Liver (tissue), 8 donors: ENCODE measurements at regions not wholly inside any gene's neighbourhood (a gene's known extent, or its start where the extent isn't known, plus 50 kb on each side); places are given as distances from the start of the nearest gene placed in this dataset.

Experiments used
- DNase-seq: peaks from one replicate; pipeline ENCODE4 v3.0.0-alpha.2; 2017; ENCODE audit warnings: low spot score
- H3K27ac ChIP-seq, 2 donors: one replicate each; pipeline ENCODE4 v1.7.0; 2013; ENCODE audit warnings: inconsistent platforms in 2 of 2, low read length in 2 of 2, control low read depth in 1 of 2, low read depth in 1 of 2, mild to moderate bottlenecking in 1 of 2
- H3K27me3 ChIP-seq, 4 donors: one replicate each; pipeline versions ENCODE4 v1.6.1 to v1.7.0; 2013; ENCODE audit warnings: low read length in 3 of 4, inconsistent platforms in 1 of 4, mild to moderate bottlenecking in 1 of 4, moderate library complexity in 1 of 4; ENCODE audit not compliant: control insufficient read depth in 4 of 4, insufficient read depth in 4 of 4
- H3K36me3 ChIP-seq, 4 donors: one replicate each; pipeline versions ENCODE4 v1.6.1 to v1.7.0; 2013; ENCODE audit warnings: low read length in 3 of 4, mild to moderate bottlenecking in 3 of 4, low read depth in 1 of 4, moderate library complexity in 1 of 4; ENCODE audit not compliant: control insufficient read depth in 4 of 4, insufficient read depth in 3 of 4
- H3K4me1 ChIP-seq, 4 donors: one replicate each; pipeline versions ENCODE4 v1.6.1 to v1.7.0; 2013; ENCODE audit warnings: low read length in 3 of 4, mild to moderate bottlenecking in 3 of 4, moderate library complexity in 1 of 4; ENCODE audit not compliant: control insufficient read depth in 4 of 4, insufficient read depth in 4 of 4
- H3K4me3 ChIP-seq, 3 donors: one replicate each; pipeline versions ENCODE4 v1.6.1 to v1.7.0; 2013; ENCODE audit warnings: low read length in 3 of 3, control low read depth in 1 of 3, low read depth in 1 of 3, mild to moderate bottlenecking in 1 of 3
- H3K9ac ChIP-seq, 2 donors: one replicate each; pipeline ENCODE4 v1.7.0; 2013; ENCODE audit warnings: low read length in 2 of 2, mild to moderate bottlenecking in 2 of 2, moderate library complexity in 2 of 2, control low read depth in 1 of 2, low read depth in 1 of 2
- H3K9me3 ChIP-seq, 4 donors: one replicate each; pipeline versions ENCODE4 v1.6.1 to v1.7.0; 2013; ENCODE audit warnings: low read length in 3 of 4; ENCODE audit not compliant: control insufficient read depth in 4 of 4
- EGR1 ChIP-seq, 2 donors: IDR thresholded peaks; 2 replicates each; pipeline ENCODE4 v1.6.1; 2016 to 2018; ENCODE audit warnings: antibody characterized with exemption in 2 of 2, low read depth in 2 of 2
- FOXA1 ChIP-seq: IDR thresholded peaks from 2 replicates; pipeline ENCODE4 v1.6.1; 2016; ENCODE audit warnings: antibody characterized with exemption
- FOXA2 ChIP-seq: IDR thresholded peaks from 2 replicates; pipeline ENCODE4 v1.6.1; 2016; ENCODE audit warnings: antibody characterized with exemption
- GABPA ChIP-seq, 2 donors: IDR thresholded peaks in 1 of 2; conservative IDR thresholded peaks in 1 of 2; 2 replicates each; pipeline ENCODE4 v1.6.1; 2016; ENCODE audit warnings: antibody characterized with exemption in 2 of 2, mild to moderate bottlenecking in 1 of 2, moderate library complexity in 1 of 2
- HNF4G ChIP-seq: IDR thresholded peaks from 2 replicates; pipeline ENCODE4 v1.6.1; 2016; ENCODE audit warnings: antibody characterized with exemption
- JUND ChIP-seq, 2 donors: IDR thresholded peaks; 2 replicates each; pipeline ENCODE4 v1.6.1; 2016; ENCODE audit warnings: antibody characterized with exemption in 2 of 2
- NR2F2 ChIP-seq: IDR thresholded peaks from 2 replicates; pipeline ENCODE4 v1.6.1; 2016; ENCODE audit warnings: antibody characterized with exemption
- RAD21 ChIP-seq, 2 donors: IDR thresholded peaks; 2 replicates each; pipeline ENCODE4 v1.6.1; 2016; ENCODE audit warnings: antibody characterized with exemption in 2 of 2, mild to moderate bottlenecking in 2 of 2
- RXRA ChIP-seq, 2 donors: IDR thresholded peaks; 2 replicates each; pipeline ENCODE4 v1.6.1; 2017 to 2018; ENCODE audit warnings: antibody characterized with exemption in 2 of 2, mild to moderate bottlenecking in 1 of 2
- SP1 ChIP-seq: IDR thresholded peaks from 2 replicates; pipeline ENCODE4 v1.6.1; 2018; ENCODE audit warnings: antibody characterized with exemption, mild to moderate bottlenecking
- TAF1 ChIP-seq: conservative IDR thresholded peaks from 2 replicates; pipeline ENCODE4 v1.6.1; 2016; ENCODE audit warnings: antibody characterized with exemption, mild to moderate bottlenecking
- WGBS: extraction: QIAGEN DNeasy Blood & Tissue Kit; methylation state at CpG from one replicate; pipeline ENCODE4 v1.1.7; 2013; 5-methylcytosine and 5-hydroxymethylcytosine counted together
- TF ChIP-seq, protein P1 (sequence below): fragments of 150-350 bp; IDR thresholded peaks from 2 replicates; pipeline ENCODE4 v1.5.1; 2017; ENCODE audit warnings: improper control_type of control experiment, low read depth, low read length; ENCODE audit not compliant: missing input control
- TF ChIP-seq, protein P2 (sequence below): IDR thresholded peaks from 2 replicates; pipeline ENCODE4 v1.6.1; 2016; ENCODE audit warnings: antibody characterized with exemption
- TF ChIP-seq, protein P3 (sequence below): IDR thresholded peaks from 2 replicates; pipeline ENCODE4 v1.6.1; 2016; ENCODE audit warnings: antibody characterized with exemption
- TF ChIP-seq, protein P4 (sequence below): IDR thresholded peaks from 2 replicates; pipeline ENCODE4 v1.6.1; 2016; ENCODE audit warnings: antibody characterized with exemption
- donor health status: healthy.
- donor health status: healthy.
- donor health status: healthy.
- donor health status: healthy.
- donor health status: healthy.

DNA sequence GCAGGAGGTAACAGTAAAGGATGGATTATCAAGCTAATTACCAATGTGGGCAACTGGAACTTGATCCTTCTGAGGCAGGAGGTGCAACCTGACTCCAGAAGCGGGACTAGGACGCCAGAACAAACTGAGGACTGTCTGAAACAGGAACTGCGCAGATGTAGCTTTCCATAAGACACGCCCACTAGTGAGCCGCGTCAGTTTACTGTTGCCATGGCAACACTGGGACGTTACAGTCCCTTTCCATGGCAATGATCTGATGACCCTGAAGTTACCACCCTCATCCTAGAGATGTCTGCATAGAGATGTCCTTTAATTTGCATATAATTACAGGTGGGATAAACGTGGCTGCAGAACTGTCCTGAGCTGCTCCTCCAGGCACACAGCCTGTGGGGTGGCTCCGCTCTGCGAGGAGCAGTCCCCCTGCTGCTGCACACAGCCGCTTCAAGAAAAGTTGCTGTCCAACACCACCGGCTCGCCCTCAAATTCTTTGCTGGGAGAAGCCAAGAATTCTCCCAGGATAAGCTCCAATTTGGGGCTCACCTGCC lies 816.6 kb downstream of the UQCRFS1 start:
- no peaks in the 10 kb centered on the region for H3K9me3 ChIP-seq
- no peak overlapping the region for H3K27ac ChIP-seq
- no peaks in the 10 kb centered on the region for H3K4me1 ChIP-seq
- H3K36me3 ChIP-seq: no peaks in the 10 kb centered on the region
- TF ChIP-seq FOXA1 (no peak), EGR1 (IDR thresholded peaks at IDR 0.05; ENCODE audit: low read depth in 2 of 2) (no peak), HNF4G (no peak), TAF1 (no peak), FOXA2 (no peak), JUND (IDR thresholded peaks at IDR 0.05) (no peak), RAD21 (IDR thresholded peaks at IDR 0.05) (no peak)
- TF ChIP-seq, protein P1, sequence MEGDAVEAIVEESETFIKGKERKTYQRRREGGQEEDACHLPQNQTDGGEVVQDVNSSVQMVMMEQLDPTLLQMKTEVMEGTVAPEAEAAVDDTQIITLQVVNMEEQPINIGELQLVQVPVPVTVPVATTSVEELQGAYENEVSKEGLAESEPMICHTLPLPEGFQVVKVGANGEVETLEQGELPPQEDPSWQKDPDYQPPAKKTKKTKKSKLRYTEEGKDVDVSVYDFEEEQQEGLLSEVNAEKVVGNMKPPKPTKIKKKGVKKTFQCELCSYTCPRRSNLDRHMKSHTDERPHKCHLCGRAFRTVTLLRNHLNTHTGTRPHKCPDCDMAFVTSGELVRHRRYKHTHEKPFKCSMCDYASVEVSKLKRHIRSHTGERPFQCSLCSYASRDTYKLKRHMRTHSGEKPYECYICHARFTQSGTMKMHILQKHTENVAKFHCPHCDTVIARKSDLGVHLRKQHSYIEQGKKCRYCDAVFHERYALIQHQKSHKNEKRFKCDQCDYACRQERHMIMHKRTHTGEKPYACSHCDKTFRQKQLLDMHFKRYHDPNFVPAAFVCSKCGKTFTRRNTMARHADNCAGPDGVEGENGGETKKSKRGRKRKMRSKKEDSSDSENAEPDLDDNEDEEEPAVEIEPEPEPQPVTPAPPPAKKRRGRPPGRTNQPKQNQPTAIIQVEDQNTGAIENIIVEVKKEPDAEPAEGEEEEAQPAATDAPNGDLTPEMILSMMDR: no peak
- peaks cover 0 to 5% (median under 1%) of the 10 kb centered on the region in 4 donors for H3K27me3 ChIP-seq
- no peak overlapping the region for H3K4me3 ChIP-seq
- 55% methylated on average over 13 of the region's 13 CpGs for WGBS
- no peak overlapping the region for H3K9ac ChIP-seq
- no peak for DNase-seq

DNA sequence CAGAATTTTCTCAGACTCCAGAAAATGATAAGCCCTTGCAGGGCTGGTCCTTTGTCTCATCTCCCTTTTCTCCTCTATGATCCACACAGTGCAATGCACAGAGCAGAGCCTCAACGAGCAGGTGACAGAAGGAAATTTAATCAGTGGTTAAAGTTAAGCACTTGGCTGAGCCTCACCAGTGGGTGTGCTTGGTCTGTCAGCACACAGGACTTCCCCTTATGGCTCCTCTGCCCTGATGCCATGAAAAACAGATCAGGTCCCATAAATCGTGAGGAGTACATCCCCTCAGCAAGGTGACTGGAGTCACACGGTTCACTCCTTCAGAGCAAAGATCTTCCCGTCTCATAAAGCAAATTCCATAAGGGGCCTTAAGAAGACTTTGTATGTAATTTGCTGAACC lies 818.2 kb downstream of the UQCRFS1 start:
- Histone ChIP-seq H3K36me3 (no peaks in the 10 kb centered on the region), H3K4me3 (no peak overlapping the region), H3K9ac (no peak overlapping the region), H3K9me3 (no peaks in the 10 kb centered on the region), H3K27me3 (peaks cover 0 to 2% (median under 1%) of the 10 kb centered on the region in 4 donors), H3K4me1 (no peaks in the 10 kb centered on the region), H3K27ac (no peak overlapping the region)
- WGBS: 47% methylated on average over 4 of the region's 4 CpGs
- TF ChIP-seq, protein P1: no peak
- TF ChIP-seq, protein P2, sequence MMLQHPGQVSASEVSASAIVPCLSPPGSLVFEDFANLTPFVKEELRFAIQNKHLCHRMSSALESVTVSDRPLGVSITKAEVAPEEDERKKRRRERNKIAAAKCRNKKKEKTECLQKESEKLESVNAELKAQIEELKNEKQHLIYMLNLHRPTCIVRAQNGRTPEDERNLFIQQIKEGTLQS: no peak
- TF ChIP-seq NR2F2: no peak
- TF ChIP-seq GABPA (IDR thresholded peaks at IDR 0.05 in 1 of 2, conservative IDR thresholded peaks at IDR 0.05 in 1 of 2): no peak
- no peak for TF ChIP-seq JUND (IDR thresholded peaks at IDR 0.05)
- no peak for TF ChIP-seq SP1
- TF ChIP-seq, protein P3, sequence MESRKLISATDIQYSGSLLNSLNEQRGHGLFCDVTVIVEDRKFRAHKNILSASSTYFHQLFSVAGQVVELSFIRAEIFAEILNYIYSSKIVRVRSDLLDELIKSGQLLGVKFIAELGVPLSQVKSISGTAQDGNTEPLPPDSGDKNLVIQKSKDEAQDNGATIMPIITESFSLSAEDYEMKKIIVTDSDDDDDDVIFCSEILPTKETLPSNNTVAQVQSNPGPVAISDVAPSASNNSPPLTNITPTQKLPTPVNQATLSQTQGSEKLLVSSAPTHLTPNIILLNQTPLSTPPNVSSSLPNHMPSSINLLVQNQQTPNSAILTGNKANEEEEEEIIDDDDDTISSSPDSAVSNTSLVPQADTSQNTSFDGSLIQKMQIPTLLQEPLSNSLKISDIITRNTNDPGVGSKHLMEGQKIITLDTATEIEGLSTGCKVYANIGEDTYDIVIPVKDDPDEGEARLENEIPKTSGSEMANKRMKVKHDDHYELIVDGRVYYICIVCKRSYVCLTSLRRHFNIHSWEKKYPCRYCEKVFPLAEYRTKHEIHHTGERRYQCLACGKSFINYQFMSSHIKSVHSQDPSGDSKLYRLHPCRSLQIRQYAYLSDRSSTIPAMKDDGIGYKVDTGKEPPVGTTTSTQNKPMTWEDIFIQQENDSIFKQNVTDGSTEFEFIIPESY: no peak
- TF ChIP-seq, protein P4, sequence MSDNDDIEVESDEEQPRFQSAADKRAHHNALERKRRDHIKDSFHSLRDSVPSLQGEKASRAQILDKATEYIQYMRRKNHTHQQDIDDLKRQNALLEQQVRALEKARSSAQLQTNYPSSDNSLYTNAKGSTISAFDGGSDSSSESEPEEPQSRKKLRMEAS: no peak
- TF ChIP-seq FOXA1: no peak
- no peak for TF ChIP-seq RXRA (IDR thresholded peaks at IDR 0.05)
- no peak for TF ChIP-seq TAF1
- TF ChIP-seq RAD21 (IDR thresholded peaks at IDR 0.05): no peak
- DNase-seq: no peak
